ENCODE measurements at regions not wholly inside any gene's neighbourhood (a gene's known extent, or its start where the extent isn't known, plus 50 kb on each side); places are given as distances from the start of the nearest gene placed in this dataset.

DNA sequence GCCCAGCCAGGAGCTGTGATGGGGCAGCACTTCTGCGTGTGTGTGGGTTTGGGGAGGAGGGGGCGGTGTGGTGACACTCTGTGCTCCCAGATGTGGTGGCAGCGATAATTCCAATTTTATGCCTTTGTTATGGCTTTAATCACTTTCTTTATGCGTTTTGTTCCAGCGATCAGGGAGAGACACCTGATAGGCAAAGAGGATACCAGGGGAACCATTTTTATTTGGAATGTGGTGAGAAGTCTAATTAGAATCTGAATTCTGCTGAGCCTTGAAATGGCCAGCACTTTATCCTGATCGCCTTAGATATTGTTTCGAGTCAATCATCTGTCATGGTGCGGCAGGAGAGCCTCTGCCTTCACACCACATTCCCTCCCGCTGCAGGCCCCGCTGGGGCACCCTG is 79.5 kb downstream of the HIF1AN start (continued):
- no peak for TF ChIP-seq CTCF (IDR thresholded peaks at IDR 0.05; ENCODE audit: poor library complexity, severe bottlenecking)

DNA sequence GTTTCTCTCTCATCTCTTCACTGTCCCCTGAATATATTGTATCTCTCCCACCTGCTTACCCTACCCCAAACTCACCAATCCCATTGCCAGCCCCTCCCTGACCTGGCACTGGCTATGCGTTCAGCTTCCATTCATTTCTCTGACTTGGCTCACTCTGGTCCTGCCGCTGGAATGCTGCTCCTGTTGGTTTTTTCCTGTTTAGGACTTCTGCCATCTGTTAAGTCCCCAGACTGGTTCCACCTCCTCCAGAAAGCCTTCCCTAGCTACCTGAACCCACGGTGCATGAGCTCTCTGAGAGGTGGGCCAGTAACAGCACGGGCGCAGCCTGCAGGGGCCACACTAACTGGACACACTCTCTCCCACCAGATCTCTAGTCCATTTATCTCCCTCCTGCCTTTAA is 80.2 kb downstream of the HIF1AN start:
- Histone ChIP-seq H3K27me3 (ENCODE audit: insufficient read depth, low read depth, low read length) (peaks cover 6% of the 10 kb centered on the region), H3K4me3 (ENCODE audit: low read length) (no peak overlapping the region), H3K9ac (ENCODE audit: low read length) (no peak overlapping the region), H3K9me2 (ENCODE audit: insufficient read depth, low read length) (no peaks in the 10 kb centered on the region), H3K4me2 (ENCODE audit: low read length) (no peak overlapping the region), H3K36me3 (ENCODE audit: insufficient read depth, low read length) (no peaks in the 10 kb centered on the region), H3K9me3 (ENCODE audit: low read length) (no peaks in the 10 kb centered on the region), H3K27ac (ENCODE audit: low read length) (no peak overlapping the region), H3K79me2 (replicated peaks; ENCODE audit: insufficient read depth, low read length) (no peaks in the 10 kb centered on the region), H2AFZ (ENCODE audit: low read depth, low read length) (no peak overlapping the region), H4K20me1 (ENCODE audit: insufficient read depth) (no peaks in the 10 kb centered on the region), H3F3A (ENCODE audit: insufficient read depth, low read length, poor library complexity, severe bottlenecking) (no peaks in the 10 kb centered on the region)
- TF ChIP-seq TAF1 (IDR thresholded peaks at IDR 0.05; ENCODE audit: low read depth) = no peak
- TF ChIP-seq POLR2AphosphoS5 (IDR thresholded peaks at IDR 0.05) = no peak
- TF ChIP-seq SMC3 (conservative IDR thresholded peaks at IDR 0.05; ENCODE audit: poor library complexity) = no peak
- TF ChIP-seq REST (IDR thresholded peaks at IDR 0.05; ENCODE audit: borderline replicate concordance) = no peak
- TF ChIP-seq CTCF (IDR thresholded peaks at IDR 0.05; ENCODE audit: poor library complexity, severe bottlenecking) = no peak
- TF ChIP-seq EP300 (conservative IDR thresholded peaks at IDR 0.05; ENCODE audit: poor library complexity, severe bottlenecking) = no peak
- TF ChIP-seq MXI1 (conservative IDR thresholded peaks at IDR 0.05; ENCODE audit: poor library complexity, severe bottlenecking) = no peak
- TF ChIP-seq EZH2 (IDR thresholded peaks at IDR 0.05; ENCODE audit: borderline replicate concordance, insufficient read depth, low read length, poor library complexity, severe bottlenecking) = no peak

- Histone ChIP-seq H3K4me2 (ENCODE audit: low read length) (no peak overlapping the region), H3K27ac (ENCODE audit: low read length) (no peak overlapping the region), H3K79me2 (replicated peaks; ENCODE audit: insufficient read depth, low read length) (no peaks in the 10 kb centered on the region), H3K9me2 (ENCODE audit: insufficient read depth, low read length) (no peaks in the 10 kb centered on the region), H3K36me3 (ENCODE audit: insufficient read depth, low read length) (no peaks in the 10 kb centered on the region), H3K4me3 (ENCODE audit: low read length) (no peak overlapping the region), H3K27me3 (ENCODE audit: insufficient read depth, low read depth, low read length) (peaks cover 10% of the 10 kb centered on the region), H4K20me1 (ENCODE audit: insufficient read depth) (no peaks in the 10 kb centered on the region), H2AFZ (ENCODE audit: low read depth, low read length) (no peak overlapping the region), H3K9ac (ENCODE audit: low read length) (no peak overlapping the region), H3F3A (ENCODE audit: insufficient read depth, low read length, poor library complexity, severe bottlenecking) (no peaks in the 10 kb centered on the region), H3K9me3 (ENCODE audit: low read length) (no peaks in the 10 kb centered on the region)
- TF ChIP-seq TAF1 (IDR thresholded peaks at IDR 0.05; ENCODE audit: low read depth) = no peak
- no peak for TF ChIP-seq EZH2 (IDR thresholded peaks at IDR 0.05; ENCODE audit: borderline replicate concordance, insufficient read depth, low read length, poor library complexity, severe bottlenecking)
- TF ChIP-seq MXI1 (conservative IDR thresholded peaks at IDR 0.05; ENCODE audit: poor library complexity, severe bottlenecking) = no peak
- no peak for TF ChIP-seq POLR2AphosphoS5 (IDR thresholded peaks at IDR 0.05)
- no peak for TF ChIP-seq RAD21 (conservative IDR thresholded peaks at IDR 0.05)
Observed at GRCh38 chr10:100618091-100618615, 82.4 kb downstream of the HIF1AN start.

Data from neural cell (in vitro differentiated cells).